Tibial nerve (tissue), 4 donors: ENCODE measurements at regions not wholly inside any gene's neighbourhood (a gene's known extent, or its start where the extent isn't known, plus 50 kb on each side); places are given as distances from the start of the nearest gene placed in this dataset.

Source experiments
- DNase-seq, 2 donors: peaks; one replicate each; pipeline ENCODE4 v3.0.0-alpha.2; 2019; ENCODE audit warnings: low spot score in 2 of 2
- H3K27ac ChIP-seq, 4 donors: fragments of 200-600 bp; sonication (generic) in 3 of 4; one replicate each; pipeline ENCODE4 v1.5.1; 2017 to 2019; ENCODE audit warnings: mild to moderate bottlenecking in 1 of 4
- H3K27me3 ChIP-seq, 2 donors: fragments of 200-600 bp; sonication (generic) in 1 of 2; one replicate each; pipeline versions ENCODE4 v1.5.1 to v1.6.0; 2017 to 2019
- H3K36me3 ChIP-seq, 3 donors: fragments of 200-600 bp; sonication (generic); one replicate each; pipeline ENCODE4 v1.5.1; 2018 to 2019
- H3K4me1 ChIP-seq, 4 donors: fragments of 200-600 bp; sonication (generic) in 3 of 4; one replicate each; pipeline ENCODE4 v1.5.1; 2017 to 2019
- H3K4me3 ChIP-seq, 4 donors: fragments of 200-600 bp; sonication (generic) in 3 of 4; one replicate each; pipeline ENCODE4 v1.5.1; 2017 to 2019; ENCODE audit warnings: mild to moderate bottlenecking in 1 of 4, moderate library complexity in 1 of 4
- H3K9me3 ChIP-seq, 4 donors: fragments of 200-600 bp; sonication (generic) in 3 of 4; one replicate each; pipeline ENCODE4 v1.5.1; 2017 to 2019
- EP300 ChIP-seq, 2 donors: sonication (generic); formaldehyde crosslinking; IDR thresholded peaks; one replicate each; pipeline ENCODE4 v1.6.1; 2017; ENCODE audit warnings: antibody characterized with exemption in 2 of 2, mild to moderate bottlenecking in 1 of 2
- POLR2A ChIP-seq, 2 donors: fragments of 450-650 bp; IDR thresholded peaks; one replicate each; pipeline ENCODE4 v1.6.1; 2017; ENCODE audit warnings: antibody characterized with exemption in 2 of 2, mild to moderate bottlenecking in 2 of 2, moderate library complexity in 2 of 2
- WGBS, 2 donors: methylation state at CpG; one replicate each; pipeline ENCODE4 v1.1.5; 2018; 5-methylcytosine and 5-hydroxymethylcytosine counted together
- TF ChIP-seq, protein P1 (sequence below), 5 experiments: fragments of 200-600 bp in 3 of 5; fragments of 450-650 bp in 2 of 5; sonication (generic) in 3 of 5; IDR thresholded peaks; one replicate each; pipeline ENCODE4 v1.5.1; 2016 to 2019; ENCODE audit warnings: antibody characterized with exemption in 5 of 5, mild to moderate bottlenecking in 3 of 5, moderate library complexity in 2 of 5

- no peak overlapping the region for H3K4me3 ChIP-seq
- no peak overlapping the region for H3K27ac ChIP-seq
- 94 to 97% methylated on average over 11 to 17 of the region's 22 CpGs for WGBS, 2 donors
- no peak for DNase-seq
- peaks cover 0 to 4% (median 0%) of the 10 kb centered on the region in 4 donors for H3K9me3 ChIP-seq
- TF ChIP-seq EP300 (IDR thresholded peaks at IDR 0.05) (no peak), POLR2A (IDR thresholded peaks at IDR 0.05) (no peak)
- TF ChIP-seq, protein P1, sequence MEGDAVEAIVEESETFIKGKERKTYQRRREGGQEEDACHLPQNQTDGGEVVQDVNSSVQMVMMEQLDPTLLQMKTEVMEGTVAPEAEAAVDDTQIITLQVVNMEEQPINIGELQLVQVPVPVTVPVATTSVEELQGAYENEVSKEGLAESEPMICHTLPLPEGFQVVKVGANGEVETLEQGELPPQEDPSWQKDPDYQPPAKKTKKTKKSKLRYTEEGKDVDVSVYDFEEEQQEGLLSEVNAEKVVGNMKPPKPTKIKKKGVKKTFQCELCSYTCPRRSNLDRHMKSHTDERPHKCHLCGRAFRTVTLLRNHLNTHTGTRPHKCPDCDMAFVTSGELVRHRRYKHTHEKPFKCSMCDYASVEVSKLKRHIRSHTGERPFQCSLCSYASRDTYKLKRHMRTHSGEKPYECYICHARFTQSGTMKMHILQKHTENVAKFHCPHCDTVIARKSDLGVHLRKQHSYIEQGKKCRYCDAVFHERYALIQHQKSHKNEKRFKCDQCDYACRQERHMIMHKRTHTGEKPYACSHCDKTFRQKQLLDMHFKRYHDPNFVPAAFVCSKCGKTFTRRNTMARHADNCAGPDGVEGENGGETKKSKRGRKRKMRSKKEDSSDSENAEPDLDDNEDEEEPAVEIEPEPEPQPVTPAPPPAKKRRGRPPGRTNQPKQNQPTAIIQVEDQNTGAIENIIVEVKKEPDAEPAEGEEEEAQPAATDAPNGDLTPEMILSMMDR (IDR thresholded peaks at IDR 0.05), result no peak
- H3K27me3 ChIP-seq, result no peaks in the 10 kb centered on the region
- H3K4me1 ChIP-seq, result no peaks in the 10 kb centered on the region
- no peaks in the 10 kb centered on the region for H3K36me3 ChIP-seq
These were observed 1063.0 kb upstream of the AUTS2 start for GRCh38 chr7:68535266-68535665.

GRCh38 chr7:68537051-68537773 lies 1061.1 kb upstream of the AUTS2 start:
- Histone ChIP-seq H3K4me3 (no peak overlapping the region), H3K27ac (no peak overlapping the region), H3K36me3 (no peaks in the 10 kb centered on the region), H3K9me3 (peaks cover 0 to 7% (median 0%) of the 10 kb centered on the region in 4 donors), H3K4me1 (no peaks in the 10 kb centered on the region), H3K27me3 (no peaks in the 10 kb centered on the region)
- no peak for TF ChIP-seq EP300 (IDR thresholded peaks at IDR 0.05)
- TF ChIP-seq, protein P1 (IDR thresholded peaks at IDR 0.05), result no peak
- no peak for TF ChIP-seq POLR2A (IDR thresholded peaks at IDR 0.05)
- 80 to 81% methylated on average over 6 of the region's 6 CpGs for WGBS, 2 donors
- no peak for DNase-seq

DNA sequence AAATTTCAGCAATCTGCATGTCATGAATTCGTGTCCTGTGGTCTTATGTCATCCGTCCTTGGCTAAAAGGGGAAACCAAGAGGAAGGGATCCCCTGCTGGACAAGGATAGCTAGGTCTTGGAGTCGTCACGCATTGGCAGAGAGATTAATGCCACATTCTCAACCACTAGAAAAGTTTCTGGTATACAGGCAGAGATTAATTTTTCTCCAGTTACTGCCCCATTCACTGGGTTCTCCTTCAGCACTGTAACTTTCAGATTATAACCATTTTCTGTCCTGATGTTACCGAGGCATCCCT lies 1060.6 kb upstream of the AUTS2 start:
- H3K4me1 ChIP-seq, result no peaks in the 10 kb centered on the region
- peaks cover 0 to 7% (median 0%) of the 10 kb centered on the region in 4 donors for H3K9me3 ChIP-seq
- WGBS, 2 donors, result 70 to 77% methylated on average over 5 of the region's 5 CpGs
- H3K4me3 ChIP-seq, result no peak overlapping the region
- TF ChIP-seq POLR2A (IDR thresholded peaks at IDR 0.05) (no peak), EP300 (IDR thresholded peaks at IDR 0.05) (no peak)
- TF ChIP-seq, protein P1 (IDR thresholded peaks at IDR 0.05), result no peak
- H3K36me3 ChIP-seq, result no peaks in the 10 kb centered on the region
- H3K27ac ChIP-seq, result no peak overlapping the region
- DNase-seq, result no peak
- H3K27me3 ChIP-seq, result no peaks in the 10 kb centered on the region

DNA sequence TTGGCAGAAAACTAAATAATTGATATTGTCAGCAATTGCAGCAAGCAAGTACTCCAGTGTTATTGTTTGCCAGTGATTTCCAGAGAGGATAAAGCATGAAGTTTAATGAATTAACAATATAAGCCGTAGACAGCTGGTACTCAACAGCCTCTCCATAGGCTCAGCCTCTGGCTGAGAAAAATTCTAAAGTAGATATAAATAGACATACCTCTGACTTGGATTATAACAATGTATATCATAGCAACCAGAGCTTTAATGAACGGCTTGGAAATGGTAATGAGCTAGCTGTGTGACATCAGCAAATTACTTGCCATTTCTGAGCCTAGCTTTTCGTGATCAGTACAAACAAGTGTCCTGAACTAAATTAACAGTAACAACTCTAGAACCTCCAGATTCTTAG lies 1055.4 kb upstream of the AUTS2 start:
- no peak for DNase-seq
- Histone ChIP-seq H3K4me1 (no peaks in the 10 kb centered on the region), H3K9me3 (peaks cover 0 to 7% (median 0%) of the 10 kb centered on the region in 4 donors), H3K4me3 (no peak overlapping the region), H3K27ac (no peak overlapping the region), H3K27me3 (no peaks in the 10 kb centered on the region), H3K36me3 (no peaks in the 10 kb centered on the region)
- TF ChIP-seq POLR2A (IDR thresholded peaks at IDR 0.05), result no peak
- no peak for TF ChIP-seq EP300 (IDR thresholded peaks at IDR 0.05)
- TF ChIP-seq, protein P1 (IDR thresholded peaks at IDR 0.05), result no peak
- WGBS, 2 donors, result 56 to 59% methylated on average over 3 of the region's 3 CpGs

DNA sequence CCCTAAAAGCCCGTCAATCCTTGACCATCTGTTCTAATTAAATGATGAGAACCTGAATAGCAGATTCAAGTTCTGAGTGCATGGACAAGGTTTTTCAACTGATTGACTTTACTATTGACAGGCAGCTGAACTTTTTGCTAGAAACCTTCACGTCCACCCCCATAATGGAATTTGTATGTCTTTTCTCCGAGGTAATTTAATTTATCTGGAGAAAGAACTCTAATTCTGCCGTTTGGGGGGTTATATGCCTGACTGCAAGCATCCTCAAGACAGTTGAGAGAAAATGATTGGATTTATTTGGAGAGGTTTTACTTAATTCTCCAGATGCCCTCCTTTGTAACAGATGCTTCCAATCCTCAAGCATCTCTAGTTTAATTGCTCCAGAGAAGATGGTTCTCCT lies 1053.4 kb upstream of the AUTS2 start:
- Histone ChIP-seq H3K4me1 (no peaks in the 10 kb centered on the region), H3K27me3 (no peaks in the 10 kb centered on the region), H3K36me3 (no peaks in the 10 kb centered on the region), H3K9me3 (peaks cover 0 to 3% (median 0%) of the 10 kb centered on the region in 4 donors), H3K4me3 (no peak overlapping the region), H3K27ac (no peak overlapping the region)
- TF ChIP-seq, protein P1 (IDR thresholded peaks at IDR 0.05), result no peak
- TF ChIP-seq EP300 (IDR thresholded peaks at IDR 0.05), result no peak
- TF ChIP-seq POLR2A (IDR thresholded peaks at IDR 0.05), result no peak
- DNase-seq, result no peak
- 68 to 80% methylated on average over 4 of the region's 4 CpGs for WGBS, 2 donors
